ENCODE measurements at regions not wholly inside any gene's neighbourhood (a gene's known extent, or its start where the extent isn't known, plus 50 kb on each side); places are given as distances from the start of the nearest gene placed in this dataset.

DNA sequence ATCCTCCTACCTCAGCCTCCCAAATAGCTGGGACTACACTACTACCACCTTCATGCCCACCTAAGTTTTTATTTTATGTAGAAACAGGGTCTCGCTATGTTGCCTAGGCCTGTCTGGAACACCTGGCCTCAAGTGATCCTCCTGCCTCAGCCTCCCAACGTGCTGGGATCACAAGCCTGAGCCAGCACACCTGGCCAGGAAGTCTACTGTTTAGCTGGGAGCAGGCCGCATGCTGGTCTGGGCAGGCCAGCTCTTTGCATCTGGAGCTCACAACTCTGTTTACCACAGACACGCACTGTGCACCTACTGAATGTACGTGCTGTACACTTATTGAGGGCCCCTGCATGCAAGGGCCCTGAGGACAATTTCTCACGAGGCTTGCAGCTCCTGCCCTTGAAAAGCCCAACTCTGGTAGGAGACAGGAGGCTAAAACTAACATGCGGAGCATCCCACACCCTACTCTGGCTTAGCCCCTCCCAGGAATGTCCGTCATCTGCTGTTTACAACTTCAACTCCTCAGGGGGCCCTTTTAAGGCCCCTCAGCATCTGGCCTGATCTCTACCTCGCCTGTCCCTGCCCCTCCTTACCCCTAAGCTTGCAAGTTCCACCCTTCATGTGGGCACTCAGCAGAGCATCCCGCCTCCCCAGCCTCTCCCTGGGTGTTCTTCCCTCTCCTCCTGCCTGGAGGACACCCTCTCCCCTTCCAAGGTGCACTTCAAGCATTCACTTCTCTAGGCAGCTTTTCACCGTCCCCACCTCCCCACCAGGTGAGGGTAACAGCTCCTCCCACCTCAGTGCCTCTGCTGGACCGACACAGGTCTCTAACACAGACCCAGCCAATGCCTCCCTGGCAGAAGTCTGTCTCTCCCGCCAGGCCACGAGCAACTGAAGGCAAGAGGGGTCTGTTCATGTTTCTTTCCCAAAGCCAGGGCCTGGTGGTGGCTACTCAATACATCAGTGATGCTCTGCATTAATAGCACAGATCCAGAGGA is 114.2 kb upstream of the UQCRFS1 start:
- no peak overlapping the region for H3K27ac Mint-ChIP-seq
- intact Hi-C loops (cut with micrococcal nuclease): no loop called here
- H3K4me3 Mint-ChIP-seq: no peak overlapping the region
- H3K27me3 Mint-ChIP-seq: peaks cover 6% of the 10 kb centered on the region
- ChIA-PET CTCF (no interaction called here), POLR2A (no interaction called here)
- DNase-seq: no peak
- peaks cover 7% of the 10 kb centered on the region for H3K9me3 Mint-ChIP-seq
- H3K36me3 Mint-ChIP-seq: no peaks in the 10 kb centered on the region
- H3K4me1 Mint-ChIP-seq (ENCODE audit: low read depth): peaks cover 2% of the 10 kb centered on the region

DNA sequence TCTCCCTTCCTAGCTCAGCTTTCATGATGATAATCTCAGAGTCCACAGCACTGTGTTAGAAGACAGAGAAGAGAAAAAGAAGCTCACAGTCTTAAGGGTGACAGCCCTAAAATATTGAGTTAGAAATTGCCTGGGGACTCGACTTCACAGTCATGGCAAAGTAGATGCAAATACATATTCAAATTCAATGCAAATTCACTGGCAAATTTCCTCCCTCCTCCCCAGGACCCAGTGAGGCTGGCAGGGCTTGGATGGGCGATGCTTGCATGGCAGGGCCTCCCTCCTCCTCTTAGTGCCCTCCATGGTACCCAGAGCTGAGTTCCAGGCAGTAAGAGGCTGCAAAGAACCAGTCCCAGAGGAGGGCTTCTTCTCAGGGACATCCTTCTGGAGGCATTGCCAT is 115.6 kb upstream of the UQCRFS1 start:
- intact Hi-C loops (cut with micrococcal nuclease): no loop called here
- no peaks in the 10 kb centered on the region for H3K36me3 Mint-ChIP-seq
- peaks cover 6% of the 10 kb centered on the region for H3K27me3 Mint-ChIP-seq

DNA sequence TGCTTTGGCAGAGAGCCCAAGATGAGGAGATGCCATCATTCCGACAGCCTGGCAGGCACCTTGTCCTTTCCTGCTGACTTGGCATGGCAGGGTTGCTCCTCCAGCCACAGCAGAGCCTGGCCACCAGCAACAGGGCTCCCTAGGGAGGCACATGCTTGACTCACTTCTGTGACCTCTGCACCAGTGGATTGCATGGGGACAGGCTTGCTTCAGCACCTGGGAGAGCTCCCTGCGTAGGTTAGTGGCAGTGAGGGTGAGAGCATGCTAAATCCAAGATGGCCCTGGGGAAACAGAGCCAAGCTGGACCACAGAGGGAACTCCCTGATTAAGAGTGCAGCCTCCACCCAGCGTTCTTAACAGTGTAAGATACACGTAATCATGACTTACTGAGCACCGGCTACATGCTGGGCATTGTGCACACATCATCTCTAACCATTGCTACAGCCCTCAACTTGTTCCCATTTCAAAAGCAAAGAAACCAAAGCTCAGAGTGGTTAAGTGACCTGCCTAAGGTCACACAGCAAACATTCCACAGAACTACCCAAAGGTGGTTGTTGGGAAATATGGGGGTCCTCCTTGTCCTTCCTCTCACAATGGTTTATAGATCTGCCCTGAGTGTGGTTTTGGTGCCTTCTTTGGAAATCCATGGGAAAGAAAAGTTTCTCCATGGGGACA is 116.6 kb upstream of the UQCRFS1 start:
- Mint-ChIP-seq H3K9me3 (peaks cover 7% of the 10 kb centered on the region), H3K27me3 (peaks cover 6% of the 10 kb centered on the region), H3K27ac (no peak overlapping the region), H3K4me1 (ENCODE audit: low read depth) (peaks cover 2% of the 10 kb centered on the region), H3K36me3 (no peaks in the 10 kb centered on the region), H3K4me3 (no peak overlapping the region)
- peak; percentile 11 for DNase-seq
- ChIA-PET CTCF (interaction anchor here (0.6 kb wide), 1 partner anchor 247 kb away, joined by 3 read pairs; no protein-coding TSS in a partner anchor), POLR2A (no interaction called here)
- intact Hi-C loops (cut with micrococcal nuclease): no loop called here

More for the DNA sequence above, 115.6 kb upstream of the UQCRFS1 start:
- Mint-ChIP-seq H3K4me3 (no peak overlapping the region), H3K9me3 (peaks cover 7% of the 10 kb centered on the region), H3K4me1 (ENCODE audit: low read depth) (peaks cover 2% of the 10 kb centered on the region), H3K27ac (no peak overlapping the region)
- ChIA-PET POLR2A (no interaction called here), CTCF (interaction anchor here (1.0 kb wide), 1 partner anchor 65 kb away, joined by 3 read pairs; no protein-coding TSS in a partner anchor)
- no peak for DNase-seq

DNA sequence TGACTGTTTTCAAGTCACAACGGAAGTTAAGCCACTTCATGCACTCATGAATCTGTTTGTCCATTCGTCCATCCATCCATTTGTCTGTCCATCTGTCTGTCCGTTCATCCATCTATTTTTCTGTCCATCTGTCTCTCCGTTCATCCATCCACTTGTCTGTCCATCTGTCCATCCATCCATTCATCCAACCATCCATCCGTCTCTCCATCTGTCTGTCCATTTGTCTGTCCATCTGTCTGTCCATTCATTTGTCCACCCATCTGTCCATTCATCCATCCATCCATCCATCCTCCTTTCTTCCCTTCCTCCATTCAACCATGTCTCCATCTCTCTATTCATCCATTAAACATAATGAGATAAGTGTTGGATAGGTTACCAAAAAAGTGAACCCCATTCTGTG is 123.5 kb upstream of the UQCRFS1 start:
- ChIA-PET CTCF (no interaction called here), POLR2A (no interaction called here)
- peaks cover 5% of the 10 kb centered on the region for H3K9me3 Mint-ChIP-seq
- no peak overlapping the region for H3K27ac Mint-ChIP-seq
- H3K36me3 Mint-ChIP-seq: no peaks in the 10 kb centered on the region
- no peaks in the 10 kb centered on the region for H3K27me3 Mint-ChIP-seq
- intact Hi-C loops (cut with micrococcal nuclease): no loop called here
- DNase-seq: no peak
- no peaks in the 10 kb centered on the region for H3K4me1 Mint-ChIP-seq (ENCODE audit: low read depth)
- no peak overlapping the region for H3K4me3 Mint-ChIP-seq

DNA sequence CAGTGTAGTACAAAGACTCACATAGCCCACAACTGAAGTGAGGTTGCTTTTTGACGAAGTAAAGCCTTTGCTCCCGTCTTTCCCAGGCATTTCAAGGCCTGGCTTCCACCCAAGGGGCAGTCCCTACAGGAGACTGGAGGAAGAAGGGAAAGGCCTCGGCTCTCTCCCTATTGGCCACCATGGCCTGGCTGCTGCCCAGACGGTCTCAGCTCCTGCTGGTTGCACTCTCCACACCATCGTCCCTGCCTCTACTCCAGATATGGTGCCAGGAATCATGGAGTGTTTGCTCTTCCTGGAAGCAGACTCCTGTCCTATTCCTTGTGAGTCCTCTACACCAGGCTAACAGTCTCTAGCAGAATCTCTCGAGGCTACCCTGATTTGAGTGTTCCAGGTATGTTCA is 124.1 kb upstream of the UQCRFS1 start:
- intact Hi-C loops (cut with micrococcal nuclease): no loop called here
- POLR2A ChIA-PET: no interaction called here
- H3K27me3 Mint-ChIP-seq: no peaks in the 10 kb centered on the region
- peaks cover 11% of the 10 kb centered on the region for H3K9me3 Mint-ChIP-seq
- H3K27ac Mint-ChIP-seq: no peak overlapping the region
- CTCF ChIA-PET: no interaction called here
- H3K36me3 Mint-ChIP-seq: no peaks in the 10 kb centered on the region
- no peak for DNase-seq
- H3K4me3 Mint-ChIP-seq: no peak overlapping the region
- no peaks in the 10 kb centered on the region for H3K4me1 Mint-ChIP-seq (ENCODE audit: low read depth)

DNA sequence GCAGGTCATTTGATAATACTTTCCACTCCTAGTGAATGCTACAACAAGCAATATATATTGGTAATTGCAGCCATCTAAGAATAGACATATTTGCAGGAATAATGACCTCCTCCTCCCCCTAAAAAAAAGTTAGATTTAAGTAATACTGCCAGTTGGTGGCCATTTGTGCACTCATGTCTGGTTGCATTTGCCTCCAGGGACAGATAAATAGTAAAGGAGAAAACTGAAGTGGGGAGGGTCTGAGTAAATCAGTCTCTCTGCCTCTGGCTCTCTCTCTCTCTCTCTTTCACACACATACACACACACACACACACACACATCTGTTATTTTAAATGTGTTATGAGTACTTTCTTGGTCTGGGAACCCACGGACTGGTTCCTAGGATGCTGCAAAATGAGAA is 125.5 kb upstream of the UQCRFS1 start:
- ChIA-PET POLR2A (no interaction called here), CTCF (no interaction called here)
- no peaks in the 10 kb centered on the region for H3K4me1 Mint-ChIP-seq (ENCODE audit: low read depth)
- no peaks in the 10 kb centered on the region for H3K36me3 Mint-ChIP-seq
- H3K27ac Mint-ChIP-seq: no peak overlapping the region
- H3K9me3 Mint-ChIP-seq: peaks cover 22% of the 10 kb centered on the region
- no peak overlapping the region for H3K4me3 Mint-ChIP-seq
- DNase-seq: no peak
- intact Hi-C loops (cut with micrococcal nuclease): no loop called here
- H3K27me3 Mint-ChIP-seq: no peaks in the 10 kb centered on the region

GRCh38 chr19:29342721-29343120 is 129.8 kb upstream of the UQCRFS1 start:
- DNase-seq: no peak
- no peak overlapping the region for H3K4me3 Mint-ChIP-seq
- CTCF ChIA-PET: no interaction called here
- no peak overlapping the region for H3K27ac Mint-ChIP-seq
- intact Hi-C loops (cut with micrococcal nuclease): no loop called here
- POLR2A ChIA-PET: no interaction called here
- H3K36me3 Mint-ChIP-seq: peaks cover 3% of the 10 kb centered on the region
- H3K9me3 Mint-ChIP-seq: peaks cover 45% of the 10 kb centered on the region
- H3K27me3 Mint-ChIP-seq: peaks cover 1% of the 10 kb centered on the region
- H3K4me1 Mint-ChIP-seq (ENCODE audit: low read depth): no peaks in the 10 kb centered on the region

- no peak for DNase-seq
- Mint-ChIP-seq H3K4me3 (no peak overlapping the region), H3K27ac (no peak overlapping the region), H3K9me3 (peaks cover 3% of the 10 kb centered on the region), H3K4me1 (ENCODE audit: low read depth) (no peaks in the 10 kb centered on the region), H3K27me3 (peaks cover 28% of the 10 kb centered on the region), H3K36me3 (no peaks in the 10 kb centered on the region)
- ChIA-PET CTCF (no interaction called here), POLR2A (no interaction called here)
- intact Hi-C loops (cut with micrococcal nuclease): no loop called here
Observed at GRCh38 chr19:29364224-29364726, 151.3 kb upstream of the UQCRFS1 start.

- intact Hi-C loops (cut with micrococcal nuclease): no loop called here
- DNase-seq: no peak
- no peaks in the 10 kb centered on the region for H3K4me1 Mint-ChIP-seq (ENCODE audit: low read depth)
- ChIA-PET POLR2A (no interaction called here), CTCF (no interaction called here)
- peaks cover 28% of the 10 kb centered on the region for H3K27me3 Mint-ChIP-seq
- H3K4me3 Mint-ChIP-seq: no peak overlapping the region
- no peaks in the 10 kb centered on the region for H3K36me3 Mint-ChIP-seq
- H3K27ac Mint-ChIP-seq: no peak overlapping the region
- peaks cover 3% of the 10 kb centered on the region for H3K9me3 Mint-ChIP-seq
Observed at GRCh38 chr19:29364999-29365398, 152.0 kb upstream of the UQCRFS1 start.

DNA sequence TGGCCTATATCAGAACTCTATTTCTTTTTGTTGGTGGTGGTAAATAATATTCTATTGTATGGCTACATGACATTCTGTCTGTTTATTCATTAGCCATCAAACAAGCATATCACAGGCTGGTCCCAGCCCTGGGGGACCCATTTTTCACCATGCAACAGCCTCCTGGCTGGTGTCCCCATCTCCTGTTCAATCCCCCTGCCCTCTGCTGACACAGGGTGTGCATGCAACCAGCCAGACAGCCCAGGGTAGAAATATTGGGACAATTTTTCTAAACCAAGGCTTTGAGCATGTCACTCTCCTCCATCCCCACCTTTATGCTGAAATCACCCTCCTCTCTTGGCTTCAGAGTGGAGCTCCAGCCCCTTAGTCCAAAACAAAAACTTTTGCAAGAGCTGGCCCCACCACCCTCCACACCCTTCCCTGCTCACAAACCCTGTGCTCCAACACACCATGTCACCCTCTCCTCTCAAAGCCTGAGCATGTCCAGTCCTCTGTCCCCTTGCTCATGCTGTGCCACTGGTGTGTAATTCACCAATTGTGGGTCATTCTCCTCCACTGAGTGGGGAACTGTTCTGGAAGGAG is 153.0 kb upstream of the UQCRFS1 start:
- ChIA-PET POLR2A (no interaction called here), CTCF (interaction anchor here (1.3 kb wide), 1 partner anchor 162 kb away, joined by 4 read pairs; no protein-coding TSS in a partner anchor)
- no peaks in the 10 kb centered on the region for H3K4me1 Mint-ChIP-seq (ENCODE audit: low read depth)
- H3K9me3 Mint-ChIP-seq: peaks cover 3% of the 10 kb centered on the region
- no peak for DNase-seq
- H3K27ac Mint-ChIP-seq: no peak overlapping the region
- intact Hi-C loops (cut with micrococcal nuclease): no loop called here
- H3K27me3 Mint-ChIP-seq: peaks cover 28% of the 10 kb centered on the region
- H3K36me3 Mint-ChIP-seq: no peaks in the 10 kb centered on the region
- no peak overlapping the region for H3K4me3 Mint-ChIP-seq

- intact Hi-C loops (cut with micrococcal nuclease): no loop called here
- DNase-seq: no peak
- Mint-ChIP-seq H3K9me3 (peaks cover 3% of the 10 kb centered on the region), H3K27ac (no peak overlapping the region), H3K27me3 (peaks cover 28% of the 10 kb centered on the region), H3K36me3 (no peaks in the 10 kb centered on the region), H3K4me3 (no peak overlapping the region), H3K4me1 (ENCODE audit: low read depth) (no peaks in the 10 kb centered on the region)
- CTCF ChIA-PET: interaction anchor here (1.3 kb wide), 1 partner anchor 162 kb away, joined by 4 read pairs; no protein-coding TSS in a partner anchor
- POLR2A ChIA-PET: no interaction called here
Observed at GRCh38 chr19:29366757-29367156, 153.8 kb upstream of the UQCRFS1 start.

DNA sequence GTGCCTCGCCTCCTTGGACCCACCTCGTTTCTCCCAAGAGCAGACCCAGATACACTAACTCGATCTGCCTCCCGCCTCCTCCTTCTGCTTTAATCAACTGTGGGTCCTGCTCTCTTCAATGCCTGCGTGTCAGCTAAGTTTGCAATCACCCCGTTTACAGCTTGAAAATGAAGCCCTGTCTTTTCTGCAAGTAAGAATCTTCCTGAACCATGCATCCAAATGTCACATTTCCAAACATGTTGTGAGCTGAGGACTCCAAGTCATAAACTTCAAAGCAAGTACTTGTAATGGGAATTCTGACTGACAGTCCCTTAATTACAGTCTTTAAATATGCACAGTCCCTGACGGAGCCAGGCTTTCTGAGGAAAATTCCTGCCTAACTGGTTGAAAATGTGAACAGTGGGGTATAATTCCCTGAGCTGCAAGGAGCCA is 154.9 kb upstream of the UQCRFS1 start:
- no peaks in the 10 kb centered on the region for H3K9me3 Mint-ChIP-seq
- H3K4me1 Mint-ChIP-seq (ENCODE audit: low read depth): no peaks in the 10 kb centered on the region
- peaks cover 28% of the 10 kb centered on the region for H3K27me3 Mint-ChIP-seq
- ChIA-PET POLR2A (no interaction called here), CTCF (no interaction called here)
- no peak for DNase-seq
- intact Hi-C loops (cut with micrococcal nuclease): no loop called here
- no peak overlapping the region for H3K4me3 Mint-ChIP-seq
- H3K27ac Mint-ChIP-seq: no peak overlapping the region
- H3K36me3 Mint-ChIP-seq: no peaks in the 10 kb centered on the region
